LNCAP (cell line): ENCODE measurements at regions not wholly inside any gene's neighbourhood (a gene's known extent, or its start where the extent isn't known, plus 50 kb on each side); places are given as distances from the start of the nearest gene placed in this dataset.

Source experiments
- CTCF ChIP-seq: fragments of 450-650 bp; IDR thresholded peaks from 2 replicates; pipeline ENCODE4 v1.5.1; 2017; ENCODE audit warnings: mild to moderate bottlenecking

GRCh38 chr22:46068593-46069491, 81.5 kb upstream of the PPARA start:
- no peak for TF ChIP-seq CTCF

- no peak for TF ChIP-seq CTCF
Observed at GRCh38 chr22:46069521-46070214, 80.7 kb upstream of the PPARA start.

GRCh38 chr22:46070215-46070802, 80.0 kb upstream of the PPARA start:
- no peak for TF ChIP-seq CTCF

GRCh38 chr22:46070803-46071450, 79.4 kb upstream of the PPARA start:
- TF ChIP-seq CTCF, result no peak

GRCh38 chr22:46071451-46072109, 78.7 kb upstream of the PPARA start:
- TF ChIP-seq CTCF, result no peak

- TF ChIP-seq CTCF, result no peak
Observed at GRCh38 chr22:46072110-46072881, 78.0 kb upstream of the PPARA start.
